Thyroid gland (tissue), 4 donors: ENCODE measurements at regions not wholly inside any gene's neighbourhood (a gene's known extent, or its start where the extent isn't known, plus 50 kb on each side); places are given as distances from the start of the nearest gene placed in this dataset.
"Not testable (repeated sequence)": the region's sequence is repeated elsewhere in the genome, so short reads cannot be mapped to it uniquely, and the experiment has no call there.

ENCODE experiments used
- DNase-seq, 2 donors: peaks; one replicate each; pipeline ENCODE4 v3.0.0-alpha.2; 2019
- H3K27ac ChIP-seq, 3 donors: fragments of 200-600 bp; sonication (generic); 1 replicate in 2 of 3; 2 replicates in 1 of 3; pipeline ENCODE4 v1.5.1; 2016 to 2019; ENCODE audit warnings: mild to moderate bottlenecking in 1 of 3, moderate library complexity in 1 of 3
- H3K27me3 ChIP-seq: fragments of 200-600 bp; sonication (generic); one replicate; pipeline ENCODE4 v1.5.1; 2019
- H3K36me3 ChIP-seq, 2 donors: fragments of 200-600 bp; sonication (generic); one replicate each; pipeline ENCODE4 v1.5.1; 2016 to 2019
- H3K4me1 ChIP-seq, 2 donors: fragments of 200-600 bp; sonication (generic); one replicate each; pipeline ENCODE4 v1.5.1; 2017 to 2019
- H3K4me3 ChIP-seq, 3 donors: fragments of 200-600 bp; sonication (generic); replicated peaks in 1 of 3; 1 replicate in 2 of 3; 2 replicates in 1 of 3; pipeline ENCODE4 v1.5.1; 2016; ENCODE audit warnings: mild to moderate bottlenecking in 1 of 3
- H3K9me3 ChIP-seq: fragments of 200-600 bp; sonication (generic); one replicate; pipeline ENCODE4 v1.5.1; 2017
- POLR2A ChIP-seq, 2 donors: fragments of 450-650 bp; IDR thresholded peaks; one replicate each; pipeline ENCODE4 v1.6.1; 2017; ENCODE audit warnings: antibody characterized with exemption in 2 of 2, mild to moderate bottlenecking in 2 of 2, moderate library complexity in 1 of 2
- WGBS, 2 donors: methylation state at CpG; one replicate each; pipeline ENCODE4 v1.1.5; 2017; 5-methylcytosine and 5-hydroxymethylcytosine counted together
- intact Hi-C: fragments of 100-400 bp; cut with DNase I; formaldehyde crosslinking; loops from one replicate; pipeline ENCODE4 v1.15.1; 2023
- TF ChIP-seq, protein P1 (sequence below), 6 experiments: fragments of 200-600 bp in 3 of 6; fragments of 450-650 bp in 3 of 6; sonication (generic) in 3 of 6; IDR thresholded peaks; one replicate each; pipeline ENCODE4 v1.5.1; 2016 to 2019; ENCODE audit warnings: antibody characterized with exemption in 6 of 6, mild to moderate bottlenecking in 2 of 6, inconsistent platforms in 1 of 6, moderate library complexity in 1 of 6

DNA sequence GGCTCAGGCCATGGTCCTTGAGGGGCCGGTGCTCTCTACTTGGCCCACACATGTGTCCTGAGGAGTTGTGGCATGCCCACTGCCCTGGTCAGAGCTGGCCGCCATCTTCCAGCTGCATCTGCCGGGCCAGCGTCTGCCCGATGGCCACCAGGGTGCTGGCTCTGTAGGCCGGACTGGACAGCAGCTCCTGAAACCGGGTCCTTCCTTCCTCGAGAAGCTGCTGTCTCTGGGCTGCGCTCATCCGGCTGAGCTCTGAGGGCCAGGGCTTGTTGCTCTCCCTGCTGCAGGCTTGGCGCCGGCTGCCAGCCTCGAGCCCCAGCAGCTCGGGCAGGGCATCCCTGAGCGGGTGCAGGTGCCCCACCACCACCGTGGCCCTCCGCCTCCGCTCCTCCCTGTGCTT, 182.1 kb downstream of the POTEC start:
- DNase-seq, intact Hi-C loops: not testable (repeated sequence)
- 88 to 95% methylated on average over 7 to 17 of the region's 18 CpGs for WGBS, 2 donors

DNA sequence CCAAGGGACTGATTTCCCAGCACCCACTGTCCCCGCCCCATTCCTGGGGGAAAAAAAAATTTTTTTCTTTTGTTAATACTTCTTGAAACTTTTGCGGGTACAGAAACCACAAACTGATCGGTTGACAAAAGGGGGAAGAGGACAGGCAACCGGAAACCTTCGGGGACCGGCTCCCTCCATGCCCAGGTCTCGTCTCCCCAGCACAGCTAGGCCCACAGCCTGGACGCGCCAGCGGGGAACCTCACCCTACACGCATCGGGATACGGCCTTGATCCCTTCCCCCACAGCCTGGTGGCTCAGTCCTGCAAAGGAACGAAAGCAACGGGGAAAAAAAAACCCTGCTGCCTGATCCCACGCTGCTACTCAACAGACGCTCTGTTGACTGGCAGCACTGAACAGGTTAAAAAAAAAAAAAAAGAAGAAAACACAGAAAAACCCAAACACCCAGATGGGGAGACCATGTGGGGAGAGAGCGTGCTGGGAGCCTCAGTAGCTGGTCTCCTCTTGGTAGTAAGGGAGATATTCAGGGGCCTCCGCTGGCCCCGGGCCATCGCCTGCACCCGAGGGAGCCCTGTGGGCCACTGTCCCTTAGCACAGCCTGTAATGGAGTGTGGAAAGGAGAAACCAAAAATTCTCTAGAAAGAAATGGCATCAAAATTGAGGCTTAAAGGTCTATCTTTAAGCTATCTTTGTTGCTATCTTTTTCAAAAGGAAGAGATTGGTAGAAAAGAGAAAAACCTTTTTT, 185.7 kb downstream of the POTEC start:
- WGBS, 2 donors = 92 to 93% methylated on average over 22 of the region's 22 CpGs
- intact Hi-C loops = not testable (repeated sequence)

More for the DNA sequence above, 182.1 kb downstream of the POTEC start:
- H3K9me3 ChIP-seq, H3K27me3 ChIP-seq, H3K4me3 ChIP-seq, H3K27ac ChIP-seq, H3K36me3 ChIP-seq, H3K4me1 ChIP-seq: not testable (repeated sequence)

DNA sequence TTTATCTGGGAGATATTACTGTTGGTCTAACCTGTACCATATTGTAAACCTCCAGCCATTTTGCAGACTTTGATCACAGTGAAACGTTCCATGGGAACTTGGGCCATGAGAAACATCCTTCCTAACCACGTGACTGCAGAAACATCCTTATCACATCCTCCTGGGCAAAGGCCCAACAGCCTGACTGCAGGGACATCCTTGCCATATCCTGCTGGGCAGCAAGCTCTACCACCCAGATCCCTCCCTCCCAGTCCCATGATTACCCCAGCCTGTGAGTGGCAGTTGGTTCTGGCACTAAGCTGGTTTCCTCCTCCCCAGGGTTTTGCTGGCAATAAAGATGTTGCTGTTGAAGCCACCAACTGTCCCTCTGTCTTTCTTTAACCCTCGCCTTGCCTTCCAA, 201.2 kb downstream of the POTEC start:
- H3K36me3 ChIP-seq, H3K4me3 ChIP-seq, H3K9me3 ChIP-seq, H3K27ac ChIP-seq, H3K27me3 ChIP-seq, H3K4me1 ChIP-seq, intact Hi-C loops, DNase-seq: not testable (repeated sequence)
- 54 to 64% methylated on average over 3 of the region's 3 CpGs for WGBS, 2 donors

More for the DNA sequence above, 185.7 kb downstream of the POTEC start:
- H3K27ac ChIP-seq, H3K36me3 ChIP-seq, DNase-seq, H3K9me3 ChIP-seq, H3K4me3 ChIP-seq, H3K27me3 ChIP-seq, H3K4me1 ChIP-seq: not testable (repeated sequence)

DNA sequence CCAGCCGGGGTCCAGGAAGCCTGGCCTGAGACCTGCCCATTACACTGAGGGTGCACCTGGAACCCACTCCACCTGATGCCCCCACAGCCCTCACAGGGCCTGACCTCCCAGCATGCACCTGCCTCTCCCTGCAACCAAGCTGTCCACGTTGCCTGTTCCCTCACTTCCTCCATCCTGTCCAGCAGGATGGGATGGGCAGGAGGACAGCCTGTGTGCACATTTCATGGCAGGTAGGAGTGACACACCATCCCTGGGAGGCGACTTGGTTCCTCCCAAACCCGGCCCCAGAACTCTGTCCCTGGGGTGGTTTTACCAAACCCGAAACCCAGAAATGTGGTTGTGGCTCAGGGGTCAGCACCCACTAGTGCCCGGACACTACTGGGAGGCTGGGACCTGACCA, 203.8 kb upstream of the ZNF519 start:
- H3K27ac ChIP-seq, H3K9me3 ChIP-seq, H3K36me3 ChIP-seq, H3K27me3 ChIP-seq, intact Hi-C loops, DNase-seq, H3K4me1 ChIP-seq, H3K4me3 ChIP-seq: not testable (repeated sequence)
- WGBS, 2 donors = 83 to 92% methylated on average over 2 to 5 of the region's 6 CpGs

DNA sequence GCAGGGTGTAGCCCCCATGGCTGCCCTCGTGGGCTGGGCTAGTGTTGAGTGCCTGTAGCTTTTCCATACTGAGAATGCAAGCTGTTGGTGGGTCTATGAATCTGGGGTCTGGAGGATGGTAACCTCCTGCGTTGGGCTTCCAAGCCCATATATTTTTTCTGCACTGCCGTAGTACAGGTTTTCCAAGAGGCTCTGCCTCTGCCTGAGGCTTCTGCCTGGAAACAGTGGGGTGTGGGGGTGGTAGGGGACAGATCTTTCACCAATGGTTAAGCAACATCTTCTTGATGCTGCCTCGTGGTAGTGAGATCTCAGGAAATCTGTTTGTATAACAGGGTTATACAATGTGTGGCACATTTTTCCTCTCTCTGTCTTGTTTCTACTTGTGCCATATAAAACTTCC, 189.0 kb upstream of the ZNF519 start:
- 70 to 73% methylated on average over 4 of the region's 4 CpGs for WGBS, 2 donors
- DNase-seq, H3K27me3 ChIP-seq, intact Hi-C loops, H3K9me3 ChIP-seq, H3K27ac ChIP-seq, H3K4me1 ChIP-seq, H3K4me3 ChIP-seq, H3K36me3 ChIP-seq: not testable (repeated sequence)

DNA sequence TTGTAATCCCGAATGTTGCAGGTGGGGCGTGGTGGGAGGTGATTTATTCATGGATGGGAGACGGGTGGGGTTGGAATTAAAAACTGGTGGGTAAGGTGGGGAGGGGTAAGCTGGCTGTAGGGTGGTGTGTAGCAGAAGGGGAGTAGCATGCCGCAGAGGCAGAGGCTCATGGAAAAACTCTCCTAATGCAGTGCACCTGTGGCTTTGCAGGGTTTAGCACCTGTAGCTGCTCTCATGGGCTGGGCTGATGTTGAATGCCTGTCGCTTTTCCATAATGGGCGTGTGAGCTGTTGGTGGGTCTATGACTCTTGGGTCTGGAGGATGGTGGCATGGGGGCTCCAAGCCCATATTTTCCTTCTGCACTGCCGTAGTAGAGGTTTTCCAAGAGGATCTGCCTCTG, 169.0 kb upstream of the ZNF519 start:
- H3K9me3 ChIP-seq, H3K4me1 ChIP-seq, intact Hi-C loops, H3K4me3 ChIP-seq, H3K27me3 ChIP-seq, H3K27ac ChIP-seq, H3K36me3 ChIP-seq, DNase-seq: not testable (repeated sequence)
- 86 to 94% methylated on average over 7 of the region's 7 CpGs for WGBS, 2 donors

DNA sequence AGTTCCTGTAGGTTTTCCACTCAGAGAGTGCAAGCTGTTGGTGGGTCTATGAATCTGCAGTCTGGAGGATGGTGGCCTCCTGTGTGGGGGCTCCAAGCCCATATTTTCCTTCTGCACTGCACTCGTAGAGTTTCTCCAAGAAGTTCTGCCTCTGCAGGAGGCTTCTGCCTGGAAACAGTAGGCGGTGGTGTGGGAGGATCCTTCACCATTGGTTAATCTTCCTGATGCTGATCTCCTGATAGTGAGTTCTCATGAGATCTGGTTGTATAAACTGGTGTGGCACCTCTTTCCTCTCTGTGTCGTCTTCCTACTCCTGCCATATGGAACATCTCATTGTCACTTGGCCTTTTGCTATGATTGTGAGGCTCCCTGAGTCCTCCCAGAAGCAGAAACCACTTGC, 162.8 kb upstream of the ZNF519 start:
- 74 to 75% methylated on average over 2 to 3 of the region's 3 CpGs for WGBS, 2 donors

DNA sequence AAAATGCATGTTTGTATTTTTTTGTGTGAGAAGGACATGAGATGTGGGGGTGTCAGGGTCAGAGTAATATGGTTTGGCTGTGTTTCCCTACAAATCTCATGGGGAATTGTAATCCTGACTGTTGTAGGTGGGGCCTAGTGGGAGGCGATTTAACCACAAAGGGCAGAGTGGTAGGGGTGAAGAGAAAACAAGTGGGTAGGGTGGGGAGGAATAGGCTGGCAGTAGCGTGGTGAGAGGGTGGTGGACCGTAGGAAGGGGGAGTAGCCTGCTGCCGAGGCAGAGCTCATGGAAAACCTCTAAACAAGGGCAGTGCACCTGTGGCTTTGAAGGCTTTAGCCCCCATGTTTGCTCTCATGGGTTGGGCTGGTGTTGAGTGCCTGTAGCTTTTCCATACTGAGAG, 152.8 kb upstream of the ZNF519 start:
- no peaks in the 10 kb centered on the region for H3K36me3 ChIP-seq
- TF ChIP-seq POLR2A (IDR thresholded peaks at IDR 0.05) = no peak
- TF ChIP-seq, protein P1, sequence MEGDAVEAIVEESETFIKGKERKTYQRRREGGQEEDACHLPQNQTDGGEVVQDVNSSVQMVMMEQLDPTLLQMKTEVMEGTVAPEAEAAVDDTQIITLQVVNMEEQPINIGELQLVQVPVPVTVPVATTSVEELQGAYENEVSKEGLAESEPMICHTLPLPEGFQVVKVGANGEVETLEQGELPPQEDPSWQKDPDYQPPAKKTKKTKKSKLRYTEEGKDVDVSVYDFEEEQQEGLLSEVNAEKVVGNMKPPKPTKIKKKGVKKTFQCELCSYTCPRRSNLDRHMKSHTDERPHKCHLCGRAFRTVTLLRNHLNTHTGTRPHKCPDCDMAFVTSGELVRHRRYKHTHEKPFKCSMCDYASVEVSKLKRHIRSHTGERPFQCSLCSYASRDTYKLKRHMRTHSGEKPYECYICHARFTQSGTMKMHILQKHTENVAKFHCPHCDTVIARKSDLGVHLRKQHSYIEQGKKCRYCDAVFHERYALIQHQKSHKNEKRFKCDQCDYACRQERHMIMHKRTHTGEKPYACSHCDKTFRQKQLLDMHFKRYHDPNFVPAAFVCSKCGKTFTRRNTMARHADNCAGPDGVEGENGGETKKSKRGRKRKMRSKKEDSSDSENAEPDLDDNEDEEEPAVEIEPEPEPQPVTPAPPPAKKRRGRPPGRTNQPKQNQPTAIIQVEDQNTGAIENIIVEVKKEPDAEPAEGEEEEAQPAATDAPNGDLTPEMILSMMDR (IDR thresholded peaks at IDR 0.05) = no peak
- no peaks in the 10 kb centered on the region for H3K9me3 ChIP-seq
- intact Hi-C loops = no loop called here
- no peak for DNase-seq
- WGBS, 2 donors = 75 to 79% methylated on average over 4 of the region's 4 CpGs
- H3K4me3 ChIP-seq = no peak overlapping the region
- H3K27me3 ChIP-seq = no peaks in the 10 kb centered on the region
- H3K4me1 ChIP-seq = no peaks in the 10 kb centered on the region
- H3K27ac ChIP-seq = no peak overlapping the region

More for the DNA sequence above, 162.8 kb upstream of the ZNF519 start:
- H3K27ac ChIP-seq, H3K27me3 ChIP-seq, H3K4me1 ChIP-seq, H3K9me3 ChIP-seq, DNase-seq, H3K36me3 ChIP-seq, intact Hi-C loops, H3K4me3 ChIP-seq: not testable (repeated sequence)

DNA sequence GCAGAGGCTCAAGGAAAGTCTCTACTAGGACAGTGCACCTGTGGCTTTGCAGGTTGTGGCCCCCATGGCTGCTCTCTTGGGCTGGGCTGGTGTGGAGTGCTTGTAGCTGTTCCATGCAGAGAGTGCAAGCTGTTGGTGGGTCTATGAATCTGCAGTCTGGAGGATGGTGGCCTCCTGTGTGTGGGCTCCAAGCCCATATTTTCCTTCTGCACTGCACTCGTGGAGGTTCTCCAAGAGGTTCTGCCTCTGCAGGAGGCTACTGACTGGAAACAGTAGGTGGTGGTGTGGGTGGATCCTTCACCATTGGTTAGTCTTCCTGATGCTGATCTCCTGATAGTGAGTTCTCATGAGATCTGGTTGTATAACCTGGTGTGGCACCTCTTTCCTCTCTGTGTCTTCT, 143.2 kb upstream of the ZNF519 start:
- 64% methylated on average over 1 of the region's 1 CpG; no CpG with 5 or more reads in 1 of the 2 donors for WGBS, 2 donors
- intact Hi-C loops = not testable (repeated sequence)

DNA sequence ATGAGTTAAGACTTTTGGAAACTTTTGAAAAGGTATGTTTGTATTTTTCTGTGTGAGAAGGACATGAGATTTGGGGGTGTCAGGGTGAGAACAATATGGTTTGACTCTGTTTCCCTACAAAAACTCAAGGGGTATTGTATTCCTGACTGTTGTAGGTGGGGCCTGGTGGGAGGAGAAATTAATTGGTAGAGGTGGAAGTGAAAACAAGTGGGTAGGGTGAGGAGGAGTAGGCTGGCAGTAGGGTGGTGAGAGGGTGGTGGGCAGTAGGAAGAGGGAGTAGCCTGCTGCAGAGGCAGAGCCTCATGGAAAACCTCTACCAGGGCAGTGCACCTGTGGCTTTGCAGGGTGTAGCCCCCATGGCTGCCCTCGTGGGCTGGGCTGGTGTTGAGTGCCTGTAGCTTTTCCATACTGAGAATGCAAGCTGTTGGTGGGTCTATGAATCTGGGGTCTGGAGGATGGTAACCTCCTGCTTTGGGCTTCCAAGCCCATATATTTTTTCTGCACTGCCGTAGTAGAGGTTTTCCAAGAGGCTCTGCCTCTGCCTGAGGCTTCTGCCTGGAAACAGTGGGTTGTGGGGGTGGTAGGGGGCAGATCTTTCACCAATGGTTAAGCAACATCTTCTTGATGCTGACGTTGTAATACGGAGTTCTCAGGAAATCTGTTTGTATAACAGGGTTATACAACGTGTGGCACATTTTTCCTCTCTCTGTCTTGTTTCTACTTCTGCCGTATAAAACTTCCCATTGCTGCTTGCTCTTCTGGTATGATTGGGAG, 133.6 kb upstream of the ZNF519 start:
- 60 to 73% methylated on average over 6 of the region's 6 CpGs for WGBS, 2 donors
- H3K36me3 ChIP-seq, DNase-seq: not testable (repeated sequence)

More for the DNA sequence above, 143.2 kb upstream of the ZNF519 start:
- DNase-seq, H3K4me1 ChIP-seq, H3K27me3 ChIP-seq, H3K36me3 ChIP-seq, H3K9me3 ChIP-seq, H3K4me3 ChIP-seq, H3K27ac ChIP-seq: not testable (repeated sequence)

DNA sequence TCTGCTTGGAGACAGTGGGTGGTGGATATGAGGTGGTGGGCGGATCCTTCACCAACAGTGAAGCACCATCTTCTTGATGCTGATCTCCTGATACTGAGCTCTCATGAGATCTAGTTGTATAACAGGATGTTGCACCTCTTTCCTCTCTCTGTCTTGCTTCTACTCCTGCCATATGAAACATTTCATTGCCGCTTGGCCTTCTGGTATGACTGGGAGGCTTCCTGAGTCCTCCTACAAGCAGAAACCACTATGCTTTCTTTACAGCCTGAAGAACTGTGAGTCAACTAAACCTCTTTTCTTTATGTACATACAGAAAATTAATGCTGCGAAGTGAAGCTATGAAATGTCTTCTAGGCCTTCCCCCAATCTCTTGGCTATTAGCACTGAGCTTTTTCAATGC, 130.6 kb upstream of the ZNF519 start:
- H3K27me3 ChIP-seq, intact Hi-C loops, H3K27ac ChIP-seq, H3K4me1 ChIP-seq, H3K4me3 ChIP-seq, H3K9me3 ChIP-seq, H3K36me3 ChIP-seq, DNase-seq: not testable (repeated sequence)
- WGBS, 2 donors = 88 to 90% methylated on average over 3 of the region's 3 CpGs

More for the DNA sequence above, 133.6 kb upstream of the ZNF519 start:
- intact Hi-C loops, H3K4me3 ChIP-seq, H3K27me3 ChIP-seq, H3K9me3 ChIP-seq, H3K4me1 ChIP-seq, H3K27ac ChIP-seq: not testable (repeated sequence)
